Omental fat pad (tissue), 3 donors: ENCODE measurements at regions not wholly inside any gene's neighbourhood (a gene's known extent, or its start where the extent isn't known, plus 50 kb on each side); places are given as distances from the start of the nearest gene placed in this dataset.

Experiments
- ATAC-seq: fragments of 150-250 bp; one replicate; pipeline ENCODE4 v1.9.1; 2016; ENCODE audit warnings: mild to moderate bottlenecking, moderate library complexity; ENCODE audit not compliant: low FRiP score
- DNase-seq: peaks from one replicate; pipeline ENCODE4 v3.0.0-alpha.2; 2019; ENCODE audit warnings: low spot score
- CTCF ChIP-seq, 3 donors: fragments of 450-650 bp; IDR thresholded peaks; one replicate each; pipeline ENCODE4 v1.5.1; 2016 to 2017; ENCODE audit warnings: antibody characterized with exemption in 3 of 3, mild to moderate bottlenecking in 3 of 3, moderate library complexity in 2 of 3

DNA sequence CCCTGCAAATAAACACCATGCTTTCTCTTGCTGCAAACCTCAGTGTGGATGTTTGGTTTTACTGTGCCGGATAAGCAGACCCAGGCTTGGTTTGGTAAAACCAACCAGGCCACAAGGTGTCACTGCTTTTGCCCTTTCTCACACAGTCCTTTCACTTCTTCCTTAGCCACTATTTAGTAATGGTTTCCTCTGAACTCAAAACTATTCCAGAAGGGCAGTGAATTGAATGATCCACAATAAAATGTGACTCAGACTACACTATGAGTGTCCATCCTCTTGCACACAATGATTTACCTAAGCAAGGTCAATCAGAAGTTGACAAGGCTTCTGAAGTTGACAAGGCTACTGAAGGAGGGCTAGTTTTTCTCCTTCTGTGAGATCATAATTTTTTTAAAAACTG lies 552.4 kb upstream of the CCDC54 start:
- TF ChIP-seq CTCF (IDR thresholded peaks at IDR 0.05), result no peak
- no peak for DNase-seq
- no peak for ATAC-seq

DNA sequence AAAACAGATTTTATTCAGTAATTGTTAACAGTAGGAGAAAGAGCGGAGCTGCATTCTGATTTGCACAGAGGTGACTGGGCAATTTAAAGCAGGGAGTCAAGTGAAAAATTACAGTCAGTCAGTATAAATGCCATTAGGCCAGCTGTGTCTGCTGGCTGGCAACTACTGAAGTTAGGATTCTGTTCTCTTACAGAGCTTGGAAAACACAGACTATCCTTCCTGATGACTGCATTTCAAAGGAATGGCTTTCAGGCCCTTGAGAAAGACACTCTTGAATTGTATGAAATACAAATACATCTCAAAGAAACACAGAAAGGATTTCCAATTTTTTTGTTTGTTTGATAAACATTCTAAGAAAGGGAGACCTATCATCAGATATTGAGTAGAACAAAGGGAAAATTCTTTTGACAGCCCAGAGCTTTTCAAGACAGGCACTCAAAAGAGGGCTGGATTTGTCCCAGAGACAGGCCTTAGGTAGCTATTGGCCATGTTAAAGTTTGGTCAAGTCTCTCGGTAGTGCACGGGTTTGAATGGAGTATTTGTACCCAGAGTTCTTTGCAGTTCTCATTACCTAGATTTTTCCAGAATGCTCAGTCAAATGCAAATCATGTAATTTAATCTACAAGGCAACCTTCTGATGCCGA lies 551.2 kb upstream of the CCDC54 start:
- ATAC-seq (no peak), DNase-seq (no peak)
- TF ChIP-seq CTCF (IDR thresholded peaks at IDR 0.05), result no peak

DNA sequence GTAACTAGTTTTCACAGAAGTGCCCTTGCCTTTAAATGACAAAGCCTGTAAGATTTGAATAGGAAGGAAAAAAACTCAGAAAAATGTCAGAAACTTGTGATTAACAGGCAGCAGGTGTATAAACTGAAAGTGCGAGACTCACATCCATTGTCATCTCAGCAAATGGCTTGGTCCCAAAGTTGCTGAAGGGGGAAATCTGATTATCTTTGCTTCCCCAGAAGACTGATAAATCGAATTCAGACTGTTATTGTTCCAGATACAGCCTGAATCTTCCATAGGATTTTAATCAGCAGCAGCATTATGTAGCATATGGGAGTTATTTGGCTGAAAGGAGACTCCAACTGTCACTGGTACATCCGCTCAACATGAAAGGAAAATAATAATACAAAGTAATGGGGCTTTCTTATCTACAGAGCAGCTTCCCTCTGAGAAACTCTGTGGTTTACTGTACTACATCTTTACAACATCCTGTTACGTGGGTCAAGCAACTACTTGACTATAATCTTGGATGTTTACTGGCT lies 550.4 kb upstream of the CCDC54 start:
- DNase-seq (no peak), ATAC-seq (no peak)
- TF ChIP-seq CTCF (IDR thresholded peaks at IDR 0.05), result no peak

GRCh38 chr3:106827515-106828213 lies 549.6 kb upstream of the CCDC54 start:
- ATAC-seq (no peak), DNase-seq (no peak)
- TF ChIP-seq CTCF (IDR thresholded peaks at IDR 0.05), result no peak

DNA sequence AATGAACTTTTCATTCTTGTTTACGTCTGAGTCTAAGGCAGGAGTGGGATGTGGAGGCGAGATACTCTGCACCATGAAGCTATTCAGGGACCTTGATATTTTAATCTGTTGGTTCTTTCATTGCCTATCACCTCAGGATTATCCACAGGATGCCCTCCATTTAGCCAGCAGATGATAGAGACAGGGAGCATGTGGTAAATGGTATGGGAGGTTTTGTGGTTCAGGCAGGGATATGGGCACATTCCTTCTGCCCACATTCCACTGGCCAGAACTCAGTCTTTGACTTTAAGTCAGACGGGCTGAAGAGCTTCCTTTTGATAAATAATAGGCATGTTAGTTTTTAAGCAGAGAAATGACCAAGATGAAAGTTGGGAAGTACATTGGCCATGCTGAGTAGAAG lies 548.0 kb upstream of the CCDC54 start:
- DNase-seq, result no peak
- no peak for TF ChIP-seq CTCF (IDR thresholded peaks at IDR 0.05)
- ATAC-seq, result no peak

DNA sequence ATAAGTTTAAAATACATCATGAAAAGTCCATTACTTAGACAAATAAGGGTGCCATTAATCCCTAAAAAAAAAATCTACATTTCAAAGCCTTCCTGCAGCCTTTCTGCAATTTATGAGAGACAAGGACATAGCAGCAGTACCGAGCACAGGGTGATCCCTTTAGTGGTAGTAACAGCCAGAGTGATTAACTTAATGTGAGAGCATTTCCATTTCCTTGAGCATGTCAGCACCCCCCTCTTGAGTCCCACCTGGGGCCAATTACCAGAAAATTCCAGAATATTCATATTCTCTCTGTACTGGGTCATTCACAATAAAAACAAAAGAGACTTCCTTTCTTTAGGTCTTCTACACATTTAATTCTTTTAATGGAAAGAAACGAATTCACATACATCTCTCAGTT lies 546.9 kb upstream of the CCDC54 start:
- ATAC-seq (no peak), DNase-seq (no peak)
- no peak for TF ChIP-seq CTCF (IDR thresholded peaks at IDR 0.05)

- no peak for TF ChIP-seq CTCF (IDR thresholded peaks at IDR 0.05)
- no peak for DNase-seq
- no peak for ATAC-seq
Measured at GRCh38 chr3:106836906-106837305, 540.3 kb upstream of the CCDC54 start.
